Suppressor macrophage treated with lipopolysaccharide for 1 hour (primary cell): ENCODE measurements at regions not wholly inside any gene's neighbourhood (a gene's known extent, or its start where the extent isn't known, plus 50 kb on each side); places are given as distances from the start of the nearest gene placed in this dataset.

Source experiments
- DNase-seq, 3 donors: peaks; one replicate each; pipeline ENCODE4 v3.0.0-alpha.2; 2020 to 2022

DNA sequence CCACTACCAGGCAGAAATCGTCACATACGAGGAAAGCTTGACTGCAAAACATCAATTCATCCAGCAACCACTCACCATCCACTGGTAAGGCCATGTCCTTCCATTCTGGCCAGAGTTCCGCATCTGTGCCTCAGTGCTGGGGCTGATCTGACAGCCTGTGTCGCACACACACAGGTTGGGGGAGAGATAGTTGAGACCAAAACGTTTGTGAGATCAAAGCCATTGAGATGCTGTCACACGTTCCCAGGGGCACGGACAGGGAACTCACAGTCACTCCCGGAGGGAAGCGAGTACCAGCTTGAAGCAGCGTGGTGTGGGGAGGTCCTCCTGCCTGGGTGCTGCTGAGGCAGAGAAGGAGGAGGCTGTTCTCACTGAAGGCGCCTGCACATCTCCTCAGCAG is 458.5 kb upstream of the SALL3 start:
- DNase-seq: no peak

- no peak for DNase-seq
Measured at GRCh38 chr18:78521744-78522143, 457.9 kb upstream of the SALL3 start.

DNA sequence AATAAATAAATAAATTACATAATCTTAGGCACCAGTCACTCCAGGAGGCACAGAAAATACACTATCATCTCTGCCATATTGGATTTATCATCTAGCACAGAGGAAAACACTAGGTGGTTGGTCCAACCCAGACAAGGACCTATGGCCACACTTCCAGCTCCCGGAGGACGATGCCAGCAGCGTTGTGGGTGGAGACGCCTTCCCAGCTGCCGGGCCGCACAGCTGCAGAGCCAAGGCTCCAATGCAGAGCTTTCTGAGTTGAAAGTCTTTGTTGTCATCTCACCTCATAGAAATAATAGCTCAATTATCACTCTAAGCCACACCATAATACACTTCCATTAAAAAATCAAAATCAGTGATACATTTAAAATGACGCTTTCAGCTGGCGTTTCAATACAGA is 457.1 kb upstream of the SALL3 start:
- no peak for DNase-seq

DNA sequence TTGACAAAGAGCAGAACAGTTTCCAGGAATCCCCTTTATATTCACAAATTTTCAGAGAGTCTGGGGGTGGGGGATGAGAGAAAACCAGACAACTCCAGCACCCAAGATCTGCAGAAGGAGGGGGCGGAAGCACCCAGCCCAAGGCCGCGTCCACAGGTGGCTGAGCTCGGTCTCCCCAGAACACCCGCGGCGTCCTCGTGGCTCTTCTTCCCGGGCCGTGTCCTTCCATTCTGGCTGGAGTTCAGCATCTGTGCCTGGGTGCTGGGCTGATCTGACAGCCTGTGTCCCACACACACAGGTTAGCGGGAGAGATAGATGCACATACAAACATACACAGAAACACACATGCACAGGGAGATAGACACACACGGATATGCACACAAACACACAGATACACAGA is 455.8 kb upstream of the SALL3 start:
- DNase-seq: no peak

GRCh38 chr18:78525366-78526111 is 454.1 kb upstream of the SALL3 start:
- DNase-seq: peak in 1 of 3 donors; percentile 3

GRCh38 chr18:78526275-78526674 is 453.3 kb upstream of the SALL3 start:
- no peak for DNase-seq

DNA sequence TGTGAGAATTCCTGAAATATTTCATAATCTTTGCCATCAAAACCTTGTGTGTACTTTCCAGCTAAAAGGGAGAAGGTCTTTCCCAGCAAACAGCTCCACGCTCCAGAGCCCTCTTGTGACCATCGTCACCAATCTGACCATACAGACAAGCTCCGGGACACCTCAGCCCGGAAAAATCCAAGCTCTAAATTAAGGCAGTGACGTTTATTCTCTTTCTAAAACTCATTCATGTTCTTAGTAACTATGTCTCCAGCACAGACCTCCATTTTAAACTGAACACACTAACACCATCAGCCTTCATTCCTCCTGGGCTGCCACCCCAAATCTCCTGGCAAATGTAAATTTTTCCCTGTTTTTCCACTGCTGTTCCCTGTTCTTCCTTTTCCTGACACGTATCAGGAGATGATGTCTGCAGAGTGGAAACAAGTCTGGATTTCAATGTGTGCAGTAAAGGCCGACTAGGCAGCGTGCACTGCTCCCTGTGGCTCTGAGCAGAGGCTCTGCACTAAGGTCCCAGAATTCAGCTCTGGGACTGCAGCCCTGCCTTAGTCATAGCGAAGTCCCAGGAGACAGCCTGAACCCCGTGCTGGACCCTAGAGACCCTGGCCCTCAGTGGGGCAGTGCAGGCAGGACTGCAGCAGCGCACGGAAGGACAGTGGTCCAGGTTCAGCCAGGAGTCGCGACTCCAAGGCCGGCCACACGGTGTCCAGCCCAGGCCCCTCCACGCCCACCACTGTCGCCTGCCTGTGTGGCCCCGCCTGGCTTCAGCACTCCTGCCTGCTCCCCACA is 452.5 kb upstream of the SALL3 start:
- no peak for DNase-seq

GRCh38 chr18:78527984-78528383 is 451.6 kb upstream of the SALL3 start:
- no peak for DNase-seq

GRCh38 chr18:78528411-78529258 is 451.0 kb upstream of the SALL3 start:
- DNase-seq: no peak

GRCh38 chr18:78531637-78532036 is 448.0 kb upstream of the SALL3 start:
- DNase-seq: no peak

- peak in 2 of 3 donors; percentile 7 to 49 for DNase-seq
Measured at GRCh38 chr18:78538669-78539440, 440.8 kb upstream of the SALL3 start.

GRCh38 chr18:78540636-78541529 is 438.7 kb upstream of the SALL3 start:
- DNase-seq: no peak

DNA sequence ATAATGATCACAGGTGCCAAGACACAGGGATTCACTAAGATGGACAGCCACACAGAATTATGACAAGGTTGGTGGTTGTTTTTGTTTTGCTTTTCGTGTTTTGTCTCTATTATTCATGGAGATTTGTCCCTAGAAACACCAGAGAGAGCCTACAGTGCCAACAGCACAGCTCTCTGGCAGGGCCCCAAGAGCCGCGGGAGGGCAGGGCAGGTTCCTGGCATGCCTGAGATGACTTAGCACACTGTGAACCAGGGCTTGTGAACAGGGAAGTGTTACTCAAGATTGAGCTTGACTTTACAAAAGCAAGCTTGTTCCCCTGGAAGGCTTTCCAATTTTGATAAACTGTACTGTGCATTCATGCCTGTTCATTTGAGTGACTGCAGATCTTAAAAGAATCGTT is 437.4 kb upstream of the SALL3 start:
- peak; percentile 7 to 21 (median 18) for DNase-seq

DNA sequence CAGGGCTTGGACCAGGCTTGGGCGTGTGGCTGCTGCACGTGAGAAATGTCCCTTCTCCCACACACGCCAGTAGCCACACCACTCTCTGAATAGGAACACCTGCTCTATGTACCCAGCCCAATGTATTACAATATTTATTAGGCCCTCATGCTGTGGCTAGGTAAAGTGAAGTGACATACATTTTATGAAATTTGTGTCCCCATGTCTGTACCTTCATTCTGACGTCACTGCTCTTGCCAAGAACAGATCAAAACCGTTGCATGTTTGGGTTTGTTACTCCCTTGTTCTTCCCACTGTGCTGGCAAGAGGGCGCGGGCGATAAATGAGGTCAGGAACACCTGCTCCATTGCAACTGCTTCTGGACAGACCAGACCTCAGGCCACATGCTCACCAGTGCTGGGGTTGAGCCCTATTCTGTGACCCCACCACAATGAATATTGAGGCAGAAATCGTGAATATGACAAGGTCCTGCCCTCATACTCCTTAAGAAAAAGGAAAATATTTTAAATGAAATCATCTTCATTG is 436.4 kb upstream of the SALL3 start:
- DNase-seq: no peak

GRCh38 chr18:78546281-78546680 is 433.3 kb upstream of the SALL3 start:
- DNase-seq: no peak

GRCh38 chr18:78547817-78548216 is 431.8 kb upstream of the SALL3 start:
- DNase-seq: no peak

DNA sequence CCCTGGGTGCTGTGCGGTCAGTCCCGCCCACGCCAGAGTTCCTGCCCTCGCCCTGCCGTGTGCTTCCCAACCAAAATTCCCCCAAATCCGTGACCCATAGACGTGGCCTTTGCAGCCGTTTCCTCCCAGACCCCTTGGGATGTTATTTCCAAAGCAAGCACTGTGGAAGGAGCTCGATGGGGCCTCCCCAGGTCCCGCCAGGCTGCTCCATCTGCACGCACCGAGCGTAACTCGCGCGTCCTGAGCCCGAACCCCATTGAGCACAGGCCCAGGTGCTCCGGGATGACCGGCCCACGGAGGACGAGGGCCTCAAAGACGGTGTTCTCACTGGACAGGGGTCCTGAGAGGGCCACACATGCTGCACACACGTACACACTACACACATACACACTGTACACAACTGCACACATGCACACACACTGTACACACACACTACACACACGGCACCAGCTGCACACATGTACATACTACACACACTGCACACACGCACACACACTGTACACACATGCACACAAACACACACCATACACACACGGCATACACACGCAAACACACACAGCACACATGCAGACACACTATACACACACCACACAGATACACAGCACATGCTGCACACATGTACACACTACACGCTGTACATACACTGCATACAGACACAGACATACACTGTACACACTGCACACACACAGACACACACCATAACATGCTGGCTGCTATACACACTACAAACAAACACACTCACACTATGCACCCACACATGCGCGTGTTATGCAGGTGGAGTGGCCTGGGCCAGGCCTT is 431.2 kb upstream of the SALL3 start:
- DNase-seq: no peak

DNA sequence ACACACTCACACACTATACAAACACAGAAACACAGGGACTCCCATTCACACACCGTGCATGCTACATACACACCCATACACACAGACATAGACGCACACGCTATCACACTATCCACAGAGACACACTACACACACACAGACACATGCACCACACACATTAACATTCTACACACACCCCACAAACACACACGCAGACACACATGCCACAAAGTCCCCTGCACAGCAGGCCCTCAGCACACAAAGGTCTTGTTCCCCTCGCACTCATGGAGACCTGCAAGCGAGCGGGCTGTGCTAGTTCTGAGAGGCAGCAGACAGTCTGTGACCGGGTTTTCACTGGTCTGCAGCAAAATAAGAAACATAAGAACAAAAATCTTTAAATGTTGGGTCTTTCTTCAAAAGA is 429.6 kb upstream of the SALL3 start:
- no peak for DNase-seq

- no peak for DNase-seq
Measured at GRCh38 chr18:78554944-78555608, 424.5 kb upstream of the SALL3 start.

DNA sequence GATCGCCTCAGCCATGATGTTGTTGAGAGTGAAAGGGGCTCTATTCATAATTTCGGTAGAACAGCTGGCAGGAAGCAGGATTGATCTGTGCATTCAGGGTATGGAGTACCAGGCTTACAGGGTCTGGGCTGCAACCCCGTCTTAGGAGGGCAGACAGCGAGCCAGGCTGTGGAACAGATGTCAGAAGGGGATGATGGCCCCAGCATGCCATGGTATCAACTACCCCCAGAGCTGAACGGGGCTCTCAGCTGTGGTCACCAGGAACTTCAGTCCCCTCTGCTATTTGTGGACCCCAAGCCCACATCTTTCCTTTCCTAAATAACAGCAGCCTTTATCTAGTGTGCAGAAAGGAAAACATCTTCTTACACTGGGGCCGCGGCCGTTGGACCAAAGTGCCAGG is 422.2 kb upstream of the SALL3 start:
- DNase-seq: no peak
